ENCODE measurements at regions not wholly inside any gene's neighbourhood (a gene's known extent, or its start where the extent isn't known, plus 50 kb on each side); places are given as distances from the start of the nearest gene placed in this dataset.

DNA sequence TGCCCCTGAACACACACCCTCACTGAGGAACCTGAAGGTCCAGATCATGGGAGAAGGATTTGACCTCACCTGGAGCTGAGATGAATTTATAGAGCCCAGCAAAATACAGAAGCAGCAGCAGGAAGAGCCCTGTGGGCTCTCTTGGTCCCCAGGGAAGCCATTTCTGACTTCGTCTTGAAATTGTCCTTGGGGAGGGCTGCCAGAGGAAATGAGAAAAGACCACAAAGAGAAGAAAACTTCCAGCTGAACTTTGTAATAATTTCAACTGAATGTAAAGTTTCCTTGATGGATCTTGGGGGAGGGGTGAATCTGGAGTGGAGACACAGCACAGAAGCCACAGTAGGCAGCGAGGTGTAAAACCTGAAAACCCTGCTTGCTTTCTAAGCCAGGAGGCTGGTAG lies 500.9 kb upstream of the NXPH2 start:
- DNase-seq: no peak
- H3K27me3 ChIP-seq: no peaks in the 10 kb centered on the region
- peaks cover 0 to 26% (median 9%) of the 10 kb centered on the region in 4 donors for H3K9me3 ChIP-seq
- H3K4me1 ChIP-seq: no peaks in the 10 kb centered on the region
- H3K36me3 ChIP-seq: no peaks in the 10 kb centered on the region
- no peak overlapping the region for H3K27ac ChIP-seq
- no peak for TF ChIP-seq POLR2A (IDR thresholded peaks at IDR 0.05)
- no peak for TF ChIP-seq POLR2AphosphoS5 (IDR thresholded peaks at IDR 0.05)
- TF ChIP-seq, protein P1, sequence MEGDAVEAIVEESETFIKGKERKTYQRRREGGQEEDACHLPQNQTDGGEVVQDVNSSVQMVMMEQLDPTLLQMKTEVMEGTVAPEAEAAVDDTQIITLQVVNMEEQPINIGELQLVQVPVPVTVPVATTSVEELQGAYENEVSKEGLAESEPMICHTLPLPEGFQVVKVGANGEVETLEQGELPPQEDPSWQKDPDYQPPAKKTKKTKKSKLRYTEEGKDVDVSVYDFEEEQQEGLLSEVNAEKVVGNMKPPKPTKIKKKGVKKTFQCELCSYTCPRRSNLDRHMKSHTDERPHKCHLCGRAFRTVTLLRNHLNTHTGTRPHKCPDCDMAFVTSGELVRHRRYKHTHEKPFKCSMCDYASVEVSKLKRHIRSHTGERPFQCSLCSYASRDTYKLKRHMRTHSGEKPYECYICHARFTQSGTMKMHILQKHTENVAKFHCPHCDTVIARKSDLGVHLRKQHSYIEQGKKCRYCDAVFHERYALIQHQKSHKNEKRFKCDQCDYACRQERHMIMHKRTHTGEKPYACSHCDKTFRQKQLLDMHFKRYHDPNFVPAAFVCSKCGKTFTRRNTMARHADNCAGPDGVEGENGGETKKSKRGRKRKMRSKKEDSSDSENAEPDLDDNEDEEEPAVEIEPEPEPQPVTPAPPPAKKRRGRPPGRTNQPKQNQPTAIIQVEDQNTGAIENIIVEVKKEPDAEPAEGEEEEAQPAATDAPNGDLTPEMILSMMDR (IDR thresholded peaks at IDR 0.05): no peak
- no peak for TF ChIP-seq EP300 (IDR thresholded peaks at IDR 0.05)
- intact Hi-C loops (cut with DNase I; ENCODE audit: low total_unique reads): no loop called here
- 78 to 88% (median 82%) methylated on average over 2 of the region's 2 CpGs for WGBS, 5 donors
- H3K4me3 ChIP-seq: no peak overlapping the region

DNA sequence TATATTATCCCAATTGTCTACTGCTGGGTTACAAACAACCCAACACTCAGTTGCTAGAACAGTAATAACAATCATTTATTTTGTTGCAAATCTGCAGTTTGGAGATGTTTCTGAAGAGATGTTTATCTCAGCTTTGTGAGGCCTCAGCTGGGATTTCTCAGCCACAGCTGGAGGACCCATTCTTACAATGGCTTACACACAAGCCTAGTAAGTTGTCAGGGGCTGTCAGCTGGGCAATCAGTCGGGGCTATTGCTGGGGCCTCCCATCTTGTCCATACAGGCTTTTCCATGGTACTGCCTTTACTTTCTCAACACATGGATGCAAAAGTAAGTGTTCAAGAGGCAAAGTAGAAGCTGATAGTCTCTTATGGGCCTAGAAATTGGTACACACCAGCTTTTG lies 491.7 kb upstream of the NXPH2 start:
- no peak for TF ChIP-seq POLR2AphosphoS5 (IDR thresholded peaks at IDR 0.05)
- TF ChIP-seq, protein P1 (IDR thresholded peaks at IDR 0.05): no peak
- no peak for TF ChIP-seq EP300 (IDR thresholded peaks at IDR 0.05)
- no peak for TF ChIP-seq POLR2A (IDR thresholded peaks at IDR 0.05)
- H3K9me3 ChIP-seq: no peaks in the 10 kb centered on the region
- no peaks in the 10 kb centered on the region for H3K36me3 ChIP-seq
- WGBS, 5 donors: 38 to 64% (median 53%) methylated on average over 1 of the region's 1 CpG
- DNase-seq: no peak
- intact Hi-C loops (cut with DNase I; ENCODE audit: low total_unique reads): no loop called here
- no peak overlapping the region for H3K27ac ChIP-seq
- H3K4me3 ChIP-seq: no peak overlapping the region
- H3K27me3 ChIP-seq: no peaks in the 10 kb centered on the region
- no peaks in the 10 kb centered on the region for H3K4me1 ChIP-seq

DNA sequence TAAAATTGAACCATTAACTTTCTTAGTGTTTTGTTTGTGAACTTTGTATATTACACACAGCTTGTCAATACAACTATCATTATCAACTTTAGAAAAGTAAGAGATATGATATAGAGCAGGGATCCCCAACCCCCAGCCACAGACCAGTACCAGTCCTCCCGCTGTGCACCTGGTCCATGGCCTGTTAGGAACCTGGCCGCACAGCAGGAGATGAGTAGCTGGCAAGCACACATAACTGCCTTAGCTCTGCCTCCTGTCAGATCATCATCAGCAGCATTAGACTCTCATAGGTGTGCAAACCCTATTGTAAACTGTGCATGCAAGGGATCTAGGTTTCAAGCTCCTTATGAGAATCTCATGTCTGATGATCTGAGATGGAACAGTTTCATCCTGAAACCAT lies 491.0 kb upstream of the NXPH2 start:
- no peak for DNase-seq
- no peaks in the 10 kb centered on the region for H3K4me1 ChIP-seq
- no peaks in the 10 kb centered on the region for H3K36me3 ChIP-seq
- no peak overlapping the region for H3K4me3 ChIP-seq
- 87 to 94% (median 92%) methylated on average over 2 of the region's 2 CpGs for WGBS, 5 donors
- intact Hi-C loops (cut with DNase I; ENCODE audit: low total_unique reads): no loop called here
- no peaks in the 10 kb centered on the region for H3K9me3 ChIP-seq
- no peaks in the 10 kb centered on the region for H3K27me3 ChIP-seq
- no peak overlapping the region for H3K27ac ChIP-seq
- TF ChIP-seq POLR2A (IDR thresholded peaks at IDR 0.05) (no peak), POLR2AphosphoS5 (IDR thresholded peaks at IDR 0.05) (no peak), EP300 (IDR thresholded peaks at IDR 0.05) (no peak)
- TF ChIP-seq, protein P1 (IDR thresholded peaks at IDR 0.05): no peak

DNA sequence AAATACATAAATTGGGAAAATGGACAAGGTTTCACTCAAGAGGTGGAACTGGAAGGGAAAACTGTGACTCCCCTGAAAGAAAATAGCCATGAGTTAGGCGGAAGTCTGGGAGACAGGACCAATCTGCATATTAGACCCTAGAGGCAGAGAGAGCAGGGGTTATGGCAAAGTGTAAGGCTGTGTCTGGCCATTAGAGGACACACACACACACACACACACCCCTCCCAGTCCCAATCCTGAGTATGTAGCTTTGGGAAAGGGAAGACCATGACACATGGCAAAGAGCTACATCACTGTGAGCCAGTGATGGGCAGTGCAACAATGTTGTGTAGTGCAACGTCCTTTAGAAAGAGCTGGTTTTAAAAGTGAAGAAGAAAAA lies 479.9 kb upstream of the NXPH2 start:
- Histone ChIP-seq H3K27me3 (no peaks in the 10 kb centered on the region), H3K9me3 (no peaks in the 10 kb centered on the region), H3K4me1 (no peaks in the 10 kb centered on the region), H3K36me3 (no peaks in the 10 kb centered on the region), H3K27ac (no peak overlapping the region), H3K4me3 (no peak overlapping the region)
- TF ChIP-seq EP300 (IDR thresholded peaks at IDR 0.05): no peak
- no peak for TF ChIP-seq POLR2AphosphoS5 (IDR thresholded peaks at IDR 0.05)
- TF ChIP-seq, protein P1 (IDR thresholded peaks at IDR 0.05): no peak
- TF ChIP-seq POLR2A (IDR thresholded peaks at IDR 0.05): no peak
- WGBS, 5 donors: 77 to 90% (median 80%) methylated on average over 2 of the region's 2 CpGs
- intact Hi-C loops (cut with DNase I; ENCODE audit: low total_unique reads): no loop called here
- DNase-seq: no peak
